ENCODE measurements at regions not wholly inside any gene's neighbourhood (a gene's known extent, or its start where the extent isn't known, plus 50 kb on each side); places are given as distances from the start of the nearest gene placed in this dataset.

- CTCF ChIA-PET = interaction anchor here (0.7 kb wide), 1 partner anchor 686 kb away, joined by 5 read pairs; no protein-coding TSS in a partner anchor
- Mint-ChIP-seq H3K36me3 (no peaks in the 10 kb centered on the region), H3K9me3 (peaks cover 10% of the 10 kb centered on the region), H3K4me3 (no peak overlapping the region), H3K27me3 (ENCODE audit: low read depth) (no peaks in the 10 kb centered on the region), H3K4me1 (0 out of 2 replicates have a peak, but pooled peaks cover 5% of the 10 kb centered on the region), H3K27ac (no peak overlapping the region)
- POLR2A ChIA-PET = no interaction called here
- no peak for ATAC-seq
- DNase-seq (ENCODE audit: low spot score) = no peak
- TF ChIP-seq ZNF317 (CRISPR knock-in tag; IDR thresholded peaks at IDR 0.05; ENCODE audit: borderline replicate concordance, low read depth) (no peak), CREB1 (CRISPR knock-in tag; IDR thresholded peaks at IDR 0.05) (no peak), IRF1 (CRISPR knock-in tag; IDR thresholded peaks at IDR 0.05) (no peak), HMGA2 (CRISPR knock-in tag; IDR thresholded peaks at IDR 0.05) (no peak), HMGXB4 (CRISPR knock-in tag; IDR thresholded peaks at IDR 0.05) (no peak), SMAD4 (CRISPR knock-in tag; IDR thresholded peaks at IDR 0.05) (no peak), SOX15 (CRISPR knock-in tag; IDR thresholded peaks at IDR 0.05) (no peak)
Measured at GRCh38 chr11:87917111-87917510, 258.1 kb downstream of the RAB38 start.

- H3K27ac Mint-ChIP-seq = no peak overlapping the region
- ATAC-seq = no peak
- H3K27me3 Mint-ChIP-seq (ENCODE audit: low read depth) = no peaks in the 10 kb centered on the region
- ChIA-PET CTCF (no interaction called here), POLR2A (no interaction called here)
- no peak overlapping the region for H3K4me3 Mint-ChIP-seq
- TF ChIP-seq NFYB (CRISPR knock-in tag; conservative IDR thresholded peaks at IDR 0.05; ENCODE audit: low read depth) (no peak), ZNF232 (CRISPR knock-in tag; IDR thresholded peaks at IDR 0.05) (no peak), PREB (CRISPR knock-in tag; IDR thresholded peaks at IDR 0.05; ENCODE audit: borderline replicate concordance) (no peak), TEAD4 (CRISPR knock-in tag; IDR thresholded peaks at IDR 0.05) (no peak), FOXP1 (CRISPR knock-in tag; IDR thresholded peaks at IDR 0.05; ENCODE audit: borderline replicate concordance) (no peak), EMX1 (CRISPR knock-in tag; IDR thresholded peaks at IDR 0.05) (no peak), NR3C1 (CRISPR knock-in tag; conservative IDR thresholded peaks at IDR 0.05; ENCODE audit: low read depth) (no peak), ZNF263 (CRISPR knock-in tag; IDR thresholded peaks at IDR 0.05; ENCODE audit: low read depth) (no peak), NR1H2 (CRISPR knock-in tag; IDR thresholded peaks at IDR 0.05) (no peak), NR2C2 (CRISPR knock-in tag; IDR thresholded peaks at IDR 0.05) (no peak), FOXK1 (CRISPR knock-in tag; IDR thresholded peaks at IDR 0.05) (no peak), ZNF396 (CRISPR knock-in tag; IDR thresholded peaks at IDR 0.05; ENCODE audit: borderline replicate concordance) (no peak), ELF4 (CRISPR knock-in tag; IDR thresholded peaks at IDR 0.05; ENCODE audit: low read depth) (no peak), ETV6 (CRISPR knock-in tag; IDR thresholded peaks at IDR 0.05) (no peak), NFATC4 (CRISPR knock-in tag; IDR thresholded peaks at IDR 0.05) (no peak), MYBL2 (CRISPR knock-in tag; IDR thresholded peaks at IDR 0.05) (no peak), ERG (CRISPR knock-in tag; IDR thresholded peaks at IDR 0.05) (no peak)
- H3K4me1 Mint-ChIP-seq = peaks cover 12% of the 10 kb centered on the region
- peaks cover 4% of the 10 kb centered on the region; the same call in 1 of the 2 replicates for H3K9me3 Mint-ChIP-seq
- DNase-seq (ENCODE audit: low spot score) = no peak
- H3K36me3 Mint-ChIP-seq = no peaks in the 10 kb centered on the region
Measured at GRCh38 chr11:87909178-87909577, 266.1 kb downstream of the RAB38 start.
